ENCODE measurements at regions not wholly inside any gene's neighbourhood (a gene's known extent, or its start where the extent isn't known, plus 50 kb on each side); places are given as distances from the start of the nearest gene placed in this dataset.

DNA sequence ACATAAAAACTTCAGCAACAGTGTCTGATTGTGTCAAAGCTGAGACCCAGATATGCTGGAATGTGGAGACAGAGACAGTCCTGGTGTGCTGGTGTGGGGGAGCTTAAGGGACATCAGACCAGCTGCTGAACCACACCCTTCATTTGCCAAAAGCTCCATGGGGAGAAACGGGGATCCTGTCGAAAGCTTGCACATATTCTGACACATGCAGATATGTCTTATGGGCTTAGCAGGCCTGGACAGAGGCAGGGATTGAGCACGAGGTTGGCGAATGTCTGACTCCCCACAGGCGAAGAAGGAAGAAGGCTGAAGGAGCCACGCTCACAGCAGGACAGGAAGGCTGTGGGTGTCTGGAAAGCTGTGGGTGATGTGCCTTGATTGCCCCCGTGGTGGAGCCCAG lies 72.1 kb upstream of the ACSL1 start:
- ChIA-PET CTCF (ENCODE audit: low intra/inter-chr PET ratio) (no interaction called here), POLR2A (interaction anchor here (0.6 to 0.9 kb wide), 4 partner anchors 16 to 280 kb away, joined by 3 to 4 read pairs (median 3); no protein-coding TSS in a partner anchor)
- ATAC-seq (peak; percentile 20), DNase-seq (ENCODE audit: extremely low read depth in 1 of 4, low spot score in 3 of 4) (no peak), FAIRE-seq (no peak)
- Histone ChIP-seq H4K20me1 (replicated peaks; ENCODE audit: control insufficient read depth, insufficient read depth, low read length) (no peaks in the 10 kb centered on the region), H3K27me3 (ENCODE audit: control insufficient read depth in 2 of 2, insufficient read depth in 2 of 2, low read length in 2 of 2) (peaks cover 0 to 26% of the 10 kb centered on the region in 2 experiments; a peak in 2 of 5 replicates), H3K36me3 (ENCODE audit: control insufficient read depth, insufficient read depth, low read length) (no peaks in the 10 kb centered on the region), H3K4me2 (ENCODE audit: insufficient read depth, low read length) (no peak overlapping the region), H3K27ac (ENCODE audit: extremely low read depth, low read depth, low read length) (no peak overlapping the region), H3K9ac (ENCODE audit: insufficient read depth in 1 of 2, low read depth in 2 of 2, low read length in 2 of 2) (no peak overlapping the region), H3K9me3 (replicated peaks; ENCODE audit: control insufficient read depth, insufficient read depth, low read depth, low read length) (no peaks in the 10 kb centered on the region), H3K4me1 (replicated peaks in 1 of 2; ENCODE audit: control insufficient read depth in 2 of 2, insufficient read depth in 2 of 2, low read length in 2 of 2) (no peaks in the 10 kb centered on the region; a peak in 1 of 5 replicates), H2AFZ (ENCODE audit: low read depth, low read length) (no peak overlapping the region; the same call in 1 of the 2 replicates), H3K4me3 (no peak overlapping the region), H3K9me1 (ENCODE audit: control insufficient read depth, insufficient read depth, low read length) (no peaks in the 10 kb centered on the region), H3K79me2 (ENCODE audit: control insufficient read depth, insufficient read depth, low read length) (no peaks in the 10 kb centered on the region)
- 22% methylated on average over 7 of the region's 7 CpGs for WGBS (ENCODE audit: insufficient coverage, low coverage, missing lambda C conversion rate)
- TF ChIP-seq SMAD1 (IDR thresholded peaks at IDR 0.05; ENCODE audit: low read depth, low read length, partially characterized antibody) (no peak), RAD21 (CRISPR knock-in tag; conservative IDR thresholded peaks at IDR 0.05 in 1 of 2, IDR thresholded peaks at IDR 0.05 in 1 of 2) (no peak), L3MBTL2 (IDR thresholded peaks at IDR 0.05) (peak; percentile 22; the same call in 1 of the 2 replicates)
- TF ChIP-seq, protein P1, sequence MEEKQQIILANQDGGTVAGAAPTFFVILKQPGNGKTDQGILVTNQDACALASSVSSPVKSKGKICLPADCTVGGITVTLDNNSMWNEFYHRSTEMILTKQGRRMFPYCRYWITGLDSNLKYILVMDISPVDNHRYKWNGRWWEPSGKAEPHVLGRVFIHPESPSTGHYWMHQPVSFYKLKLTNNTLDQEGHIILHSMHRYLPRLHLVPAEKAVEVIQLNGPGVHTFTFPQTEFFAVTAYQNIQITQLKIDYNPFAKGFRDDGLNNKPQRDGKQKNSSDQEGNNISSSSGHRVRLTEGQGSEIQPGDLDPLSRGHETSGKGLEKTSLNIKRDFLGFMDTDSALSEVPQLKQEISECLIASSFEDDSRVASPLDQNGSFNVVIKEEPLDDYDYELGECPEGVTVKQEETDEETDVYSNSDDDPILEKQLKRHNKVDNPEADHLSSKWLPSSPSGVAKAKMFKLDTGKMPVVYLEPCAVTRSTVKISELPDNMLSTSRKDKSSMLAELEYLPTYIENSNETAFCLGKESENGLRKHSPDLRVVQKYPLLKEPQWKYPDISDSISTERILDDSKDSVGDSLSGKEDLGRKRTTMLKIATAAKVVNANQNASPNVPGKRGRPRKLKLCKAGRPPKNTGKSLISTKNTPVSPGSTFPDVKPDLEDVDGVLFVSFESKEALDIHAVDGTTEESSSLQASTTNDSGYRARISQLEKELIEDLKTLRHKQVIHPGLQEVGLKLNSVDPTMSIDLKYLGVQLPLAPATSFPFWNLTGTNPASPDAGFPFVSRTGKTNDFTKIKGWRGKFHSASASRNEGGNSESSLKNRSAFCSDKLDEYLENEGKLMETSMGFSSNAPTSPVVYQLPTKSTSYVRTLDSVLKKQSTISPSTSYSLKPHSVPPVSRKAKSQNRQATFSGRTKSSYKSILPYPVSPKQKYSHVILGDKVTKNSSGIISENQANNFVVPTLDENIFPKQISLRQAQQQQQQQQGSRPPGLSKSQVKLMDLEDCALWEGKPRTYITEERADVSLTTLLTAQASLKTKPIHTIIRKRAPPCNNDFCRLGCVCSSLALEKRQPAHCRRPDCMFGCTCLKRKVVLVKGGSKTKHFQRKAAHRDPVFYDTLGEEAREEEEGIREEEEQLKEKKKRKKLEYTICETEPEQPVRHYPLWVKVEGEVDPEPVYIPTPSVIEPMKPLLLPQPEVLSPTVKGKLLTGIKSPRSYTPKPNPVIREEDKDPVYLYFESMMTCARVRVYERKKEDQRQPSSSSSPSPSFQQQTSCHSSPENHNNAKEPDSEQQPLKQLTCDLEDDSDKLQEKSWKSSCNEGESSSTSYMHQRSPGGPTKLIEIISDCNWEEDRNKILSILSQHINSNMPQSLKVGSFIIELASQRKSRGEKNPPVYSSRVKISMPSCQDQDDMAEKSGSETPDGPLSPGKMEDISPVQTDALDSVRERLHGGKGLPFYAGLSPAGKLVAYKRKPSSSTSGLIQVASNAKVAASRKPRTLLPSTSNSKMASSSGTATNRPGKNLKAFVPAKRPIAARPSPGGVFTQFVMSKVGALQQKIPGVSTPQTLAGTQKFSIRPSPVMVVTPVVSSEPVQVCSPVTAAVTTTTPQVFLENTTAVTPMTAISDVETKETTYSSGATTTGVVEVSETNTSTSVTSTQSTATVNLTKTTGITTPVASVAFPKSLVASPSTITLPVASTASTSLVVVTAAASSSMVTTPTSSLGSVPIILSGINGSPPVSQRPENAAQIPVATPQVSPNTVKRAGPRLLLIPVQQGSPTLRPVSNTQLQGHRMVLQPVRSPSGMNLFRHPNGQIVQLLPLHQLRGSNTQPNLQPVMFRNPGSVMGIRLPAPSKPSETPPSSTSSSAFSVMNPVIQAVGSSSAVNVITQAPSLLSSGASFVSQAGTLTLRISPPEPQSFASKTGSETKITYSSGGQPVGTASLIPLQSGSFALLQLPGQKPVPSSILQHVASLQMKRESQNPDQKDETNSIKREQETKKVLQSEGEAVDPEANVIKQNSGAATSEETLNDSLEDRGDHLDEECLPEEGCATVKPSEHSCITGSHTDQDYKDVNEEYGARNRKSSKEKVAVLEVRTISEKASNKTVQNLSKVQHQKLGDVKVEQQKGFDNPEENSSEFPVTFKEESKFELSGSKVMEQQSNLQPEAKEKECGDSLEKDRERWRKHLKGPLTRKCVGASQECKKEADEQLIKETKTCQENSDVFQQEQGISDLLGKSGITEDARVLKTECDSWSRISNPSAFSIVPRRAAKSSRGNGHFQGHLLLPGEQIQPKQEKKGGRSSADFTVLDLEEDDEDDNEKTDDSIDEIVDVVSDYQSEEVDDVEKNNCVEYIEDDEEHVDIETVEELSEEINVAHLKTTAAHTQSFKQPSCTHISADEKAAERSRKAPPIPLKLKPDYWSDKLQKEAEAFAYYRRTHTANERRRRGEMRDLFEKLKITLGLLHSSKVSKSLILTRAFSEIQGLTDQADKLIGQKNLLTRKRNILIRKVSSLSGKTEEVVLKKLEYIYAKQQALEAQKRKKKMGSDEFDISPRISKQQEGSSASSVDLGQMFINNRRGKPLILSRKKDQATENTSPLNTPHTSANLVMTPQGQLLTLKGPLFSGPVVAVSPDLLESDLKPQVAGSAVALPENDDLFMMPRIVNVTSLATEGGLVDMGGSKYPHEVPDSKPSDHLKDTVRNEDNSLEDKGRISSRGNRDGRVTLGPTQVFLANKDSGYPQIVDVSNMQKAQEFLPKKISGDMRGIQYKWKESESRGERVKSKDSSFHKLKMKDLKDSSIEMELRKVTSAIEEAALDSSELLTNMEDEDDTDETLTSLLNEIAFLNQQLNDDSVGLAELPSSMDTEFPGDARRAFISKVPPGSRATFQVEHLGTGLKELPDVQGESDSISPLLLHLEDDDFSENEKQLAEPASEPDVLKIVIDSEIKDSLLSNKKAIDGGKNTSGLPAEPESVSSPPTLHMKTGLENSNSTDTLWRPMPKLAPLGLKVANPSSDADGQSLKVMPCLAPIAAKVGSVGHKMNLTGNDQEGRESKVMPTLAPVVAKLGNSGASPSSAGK (IDR thresholded peaks at IDR 0.05), result peak; percentile 27; the same call in 1 of the 2 replicates
- no TSS peak for BruUV-seq (replicated peaks)
- intact Hi-C loops (cut with micrococcal nuclease) (no loop called here), in situ Hi-C loops (cut with MboI) (no loop called here)

All from K562 (cell line).